ENCODE measurements at regions not wholly inside any gene's neighbourhood (a gene's known extent, or its start where the extent isn't known, plus 50 kb on each side); places are given as distances from the start of the nearest gene placed in this dataset.

DNA sequence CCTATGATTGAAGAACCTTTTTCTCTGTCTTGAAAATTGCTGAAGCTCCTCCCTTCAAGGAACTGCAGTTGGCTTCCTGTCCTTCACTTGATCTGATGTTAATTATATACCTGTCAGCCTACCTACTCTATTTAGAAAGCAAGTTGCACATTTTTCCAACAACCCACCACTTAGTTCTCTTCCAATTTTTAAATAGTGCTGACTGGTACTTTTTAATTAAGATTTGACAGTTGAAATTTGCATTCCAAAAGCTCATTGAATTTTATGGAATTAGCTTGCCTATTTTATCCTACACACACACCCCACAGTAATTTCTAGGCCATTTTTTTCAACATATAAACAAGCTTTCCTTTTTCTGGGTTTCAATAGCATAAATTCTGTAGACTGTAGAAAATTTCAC, 820.3 kb upstream of the FAT3 start:
- no peak overlapping the region for H3K9ac ChIP-seq (ENCODE audit: low read depth, low read length)
- no peaks in the 10 kb centered on the region for H3K36me3 ChIP-seq (ENCODE audit: insufficient read depth, low read length)
- H3K4me1 ChIP-seq (ENCODE audit: insufficient read depth, low read length), result no peaks in the 10 kb centered on the region
- H3K9me3 ChIP-seq (ENCODE audit: control insufficient read depth, insufficient read depth, low read length), result no peaks in the 10 kb centered on the region

DNA sequence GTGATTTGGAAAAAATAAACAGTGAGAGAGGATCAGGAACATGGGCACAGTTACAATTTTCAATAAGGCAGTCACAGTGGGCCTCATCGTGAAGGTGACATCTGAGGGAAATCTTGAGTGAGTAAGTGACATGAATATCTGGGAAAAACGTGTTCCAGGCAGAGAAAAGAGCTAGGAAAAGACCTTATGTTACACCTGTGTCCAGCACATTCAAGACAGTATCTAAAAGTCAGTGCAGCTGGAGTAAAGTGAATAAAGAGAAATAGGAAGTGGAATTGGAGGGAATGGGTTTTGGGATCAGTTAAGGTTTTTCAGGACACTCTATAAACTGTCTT, 827.5 kb upstream of the FAT3 start:
- H3K9me3 ChIP-seq (ENCODE audit: control insufficient read depth, insufficient read depth, low read length), result no peaks in the 10 kb centered on the region
- H3K4me1 ChIP-seq (ENCODE audit: insufficient read depth, low read length), result no peaks in the 10 kb centered on the region
- no peaks in the 10 kb centered on the region for H3K36me3 ChIP-seq (ENCODE audit: insufficient read depth, low read length)
- H3K9ac ChIP-seq (ENCODE audit: low read depth, low read length), result no peak overlapping the region

DNA sequence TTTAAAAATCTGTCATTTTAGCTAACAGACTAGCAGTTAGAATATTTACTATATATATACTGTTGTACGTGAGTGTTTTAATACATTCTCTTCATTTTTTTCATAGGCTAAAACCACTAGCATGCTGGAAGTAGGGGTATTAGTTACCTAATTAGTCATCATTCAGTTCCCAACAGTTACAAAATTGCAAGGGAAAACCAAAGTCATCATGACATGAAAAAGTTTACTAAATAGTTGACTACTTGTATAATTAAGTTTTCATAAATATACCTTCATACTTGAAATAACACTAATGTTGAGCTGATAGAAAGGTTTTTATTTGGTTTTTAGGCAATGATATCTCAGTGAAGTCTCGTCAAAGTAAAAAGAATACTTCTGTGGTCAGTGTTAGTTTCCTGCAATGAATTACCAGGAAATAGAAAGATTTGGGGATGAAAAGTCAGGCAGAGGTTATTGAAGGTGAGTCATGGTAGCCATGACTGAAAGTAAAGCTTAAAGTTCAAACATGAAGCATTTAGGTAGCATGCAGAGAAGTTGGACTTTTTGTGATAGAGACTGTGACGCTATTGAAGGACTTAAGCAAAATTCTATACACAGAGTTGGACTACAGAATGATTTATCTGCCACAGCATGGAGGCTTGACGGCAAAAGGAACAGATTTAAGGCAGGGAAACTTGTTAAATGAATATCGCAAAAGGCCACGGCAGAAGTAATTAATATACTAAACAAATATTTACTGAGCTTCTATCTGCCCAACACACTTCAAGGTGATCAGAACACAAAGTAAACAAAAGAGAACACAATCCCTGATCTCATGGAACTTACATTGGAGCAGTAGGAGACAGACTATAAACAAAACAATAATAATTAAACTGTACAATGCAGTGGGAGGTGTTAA, 828.1 kb upstream of the FAT3 start:
- no peaks in the 10 kb centered on the region for H3K9me3 ChIP-seq (ENCODE audit: control insufficient read depth, insufficient read depth, low read length)
- no peaks in the 10 kb centered on the region for H3K36me3 ChIP-seq (ENCODE audit: insufficient read depth, low read length)
- H3K4me1 ChIP-seq (ENCODE audit: insufficient read depth, low read length), result no peaks in the 10 kb centered on the region
- H3K9ac ChIP-seq (ENCODE audit: low read depth, low read length), result no peak overlapping the region

DNA sequence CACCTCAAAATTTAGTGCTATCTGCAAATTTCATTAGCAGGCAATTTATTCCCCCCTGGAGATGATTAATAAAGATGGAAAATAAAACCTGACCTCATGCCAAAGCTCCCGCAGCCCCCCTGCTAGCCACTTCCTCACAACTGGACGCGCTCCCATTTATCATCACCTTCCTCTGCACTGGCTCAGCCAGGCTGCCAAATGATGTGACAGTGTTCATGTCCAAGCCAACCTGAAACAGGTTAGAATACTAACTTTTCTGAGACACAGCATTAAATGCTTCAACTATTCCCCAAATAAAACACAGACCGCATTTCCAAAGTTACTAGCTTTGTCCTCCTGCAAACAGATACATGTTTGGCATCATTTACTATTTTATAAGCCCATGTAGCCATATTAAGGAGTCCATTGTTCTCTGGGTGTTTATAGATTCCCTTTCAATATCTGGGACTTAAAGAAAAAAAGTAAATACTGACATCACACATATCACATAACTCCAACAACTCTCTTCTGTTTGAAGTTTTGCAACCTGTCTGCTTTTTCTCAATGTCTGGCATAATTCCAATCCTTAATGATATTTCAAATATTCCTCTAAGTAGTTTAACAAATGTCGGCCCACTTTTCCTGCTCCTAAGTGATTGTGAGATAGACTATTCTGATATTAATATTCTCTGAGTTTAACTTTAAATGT, 829.7 kb upstream of the FAT3 start:
- H3K9me3 ChIP-seq (ENCODE audit: control insufficient read depth, insufficient read depth, low read length), result no peaks in the 10 kb centered on the region
- H3K36me3 ChIP-seq (ENCODE audit: insufficient read depth, low read length), result no peaks in the 10 kb centered on the region
- H3K4me1 ChIP-seq (ENCODE audit: insufficient read depth, low read length), result no peaks in the 10 kb centered on the region
- no peak overlapping the region for H3K9ac ChIP-seq (ENCODE audit: low read depth, low read length)

DNA sequence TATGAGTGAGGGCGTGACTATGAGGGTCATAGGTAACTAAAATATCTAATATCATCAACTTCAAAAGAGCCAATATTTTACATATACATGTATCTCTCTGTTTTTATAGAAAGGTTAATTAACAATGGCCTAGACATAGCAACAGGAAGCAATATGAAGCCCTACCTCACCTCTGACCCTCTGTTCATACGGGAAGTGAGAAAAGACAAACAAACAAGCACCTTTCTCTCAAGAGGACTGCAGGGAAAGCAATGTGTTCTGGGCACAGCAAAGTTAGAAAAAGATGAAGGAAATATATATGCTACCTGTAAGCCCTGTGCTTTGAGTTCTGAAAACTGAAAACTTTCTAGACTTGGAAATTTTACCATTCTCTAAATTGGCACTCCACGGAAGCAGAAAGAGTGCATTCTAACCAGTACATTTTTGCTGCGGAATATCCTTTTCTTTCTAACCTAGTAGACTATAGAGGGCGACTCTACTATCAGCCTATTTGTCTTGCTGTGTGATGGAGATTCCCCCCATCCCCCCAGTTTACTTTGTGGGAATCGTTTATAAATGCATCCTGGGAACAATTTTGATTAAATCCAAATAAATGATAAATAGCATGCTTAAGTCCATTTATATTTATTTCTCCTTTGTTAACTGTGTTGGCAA, 830.4 kb upstream of the FAT3 start:
- Histone ChIP-seq H3K36me3 (ENCODE audit: insufficient read depth, low read length) (no peaks in the 10 kb centered on the region), H3K9me3 (ENCODE audit: control insufficient read depth, insufficient read depth, low read length) (no peaks in the 10 kb centered on the region)

DNA sequence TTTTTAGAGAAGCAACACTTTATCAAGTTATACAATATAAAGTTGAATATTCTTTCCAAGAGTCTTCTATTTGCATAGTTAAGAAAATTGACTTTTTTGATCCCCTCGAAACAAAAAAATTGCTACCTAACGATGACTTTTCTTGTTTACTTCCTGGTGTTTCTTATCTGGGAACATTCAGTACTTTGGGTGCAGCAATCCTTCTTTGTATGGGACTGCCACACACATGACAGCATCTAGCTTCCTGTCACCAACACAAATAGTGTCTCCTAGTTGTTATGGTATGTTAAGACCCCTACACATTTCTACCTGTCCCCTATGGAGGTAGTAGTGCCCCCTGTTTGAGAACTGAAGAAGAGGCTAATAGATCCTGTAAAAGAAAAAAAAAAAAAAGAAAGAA, 841.7 kb upstream of the FAT3 start:
- Histone ChIP-seq H3K36me3 (ENCODE audit: insufficient read depth, low read length) (no peaks in the 10 kb centered on the region), H3K4me1 (ENCODE audit: insufficient read depth, low read length) (no peaks in the 10 kb centered on the region; the same call in 1 of the 2 replicates), H3K9ac (ENCODE audit: low read depth, low read length) (no peak overlapping the region), H3K9me3 (ENCODE audit: control insufficient read depth, insufficient read depth, low read length) (no peaks in the 10 kb centered on the region)

More for the DNA sequence above, 830.4 kb upstream of the FAT3 start:
- Histone ChIP-seq H3K4me1 (ENCODE audit: insufficient read depth, low read length) (no peaks in the 10 kb centered on the region), H3K9ac (ENCODE audit: low read depth, low read length) (no peak overlapping the region)

DNA sequence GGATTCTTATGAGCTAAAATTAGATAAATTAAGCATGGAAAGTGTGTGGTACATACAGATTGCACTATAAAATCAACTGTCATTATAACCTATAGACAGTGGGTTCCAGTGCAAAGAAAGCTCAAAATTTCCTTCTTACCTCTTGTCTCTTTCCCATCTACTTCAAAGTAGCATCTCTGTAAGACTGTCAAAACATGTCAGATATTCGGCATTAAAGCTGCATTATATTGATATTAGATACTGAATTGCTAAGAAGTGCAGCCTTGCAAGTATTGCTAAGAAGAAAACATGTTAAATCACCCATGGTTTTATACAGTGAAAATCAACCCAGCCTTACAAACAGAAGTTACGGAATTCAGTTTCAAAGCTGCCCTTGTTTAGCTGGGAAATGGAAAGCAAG, 849.8 kb upstream of the FAT3 start:
- H3K4me1 ChIP-seq (ENCODE audit: insufficient read depth, low read length), result no peaks in the 10 kb centered on the region
- no peaks in the 10 kb centered on the region for H3K9me3 ChIP-seq (ENCODE audit: control insufficient read depth, insufficient read depth, low read length)
- no peaks in the 10 kb centered on the region for H3K36me3 ChIP-seq (ENCODE audit: insufficient read depth, low read length)
- H3K9ac ChIP-seq (ENCODE audit: low read depth, low read length), result no peak overlapping the region

DNA sequence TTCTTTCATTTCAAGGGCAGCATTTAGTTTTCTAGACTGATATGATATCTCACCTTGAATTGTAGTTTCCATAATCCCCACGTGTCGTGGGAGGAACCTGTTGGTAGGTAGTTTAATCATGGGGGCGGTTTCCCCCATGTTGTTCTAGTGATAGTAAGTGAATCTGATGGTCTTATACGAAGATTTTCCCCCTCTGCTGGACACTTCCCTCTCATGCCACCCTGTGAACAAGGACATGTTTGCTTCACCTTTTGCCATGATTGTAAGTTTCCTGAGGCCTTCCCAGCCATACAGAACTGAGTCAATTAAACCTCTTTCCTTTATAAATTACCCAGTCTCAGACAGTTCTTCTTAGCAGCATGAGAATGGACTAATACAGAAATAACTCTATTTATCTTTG, 851.1 kb upstream of the FAT3 start:
- no peaks in the 10 kb centered on the region for H3K9me3 ChIP-seq (ENCODE audit: control insufficient read depth, insufficient read depth, low read length)
- no peaks in the 10 kb centered on the region for H3K36me3 ChIP-seq (ENCODE audit: insufficient read depth, low read length)
- no peaks in the 10 kb centered on the region for H3K4me1 ChIP-seq (ENCODE audit: insufficient read depth, low read length)
- no peak overlapping the region for H3K9ac ChIP-seq (ENCODE audit: low read depth, low read length)

DNA sequence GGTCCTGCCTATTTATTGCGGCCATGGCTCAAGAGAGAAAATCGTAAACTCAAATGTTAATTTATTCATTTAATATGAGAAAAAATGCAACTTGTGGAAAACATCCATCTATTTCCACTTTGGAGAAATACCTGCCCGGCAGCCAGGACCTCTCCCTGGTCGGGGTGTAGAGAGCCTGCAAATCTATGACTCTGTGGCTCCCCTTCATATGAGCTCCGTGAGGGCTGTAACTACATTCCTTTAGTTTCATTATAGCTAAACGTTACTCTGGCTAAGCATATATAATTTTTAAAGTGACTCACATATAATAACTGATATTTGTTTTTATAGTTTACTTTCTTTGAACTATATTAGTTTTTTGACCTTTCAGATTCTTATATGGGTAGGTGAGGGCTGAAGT, 857.8 kb upstream of the FAT3 start:
- H3K4me1 ChIP-seq (ENCODE audit: insufficient read depth, low read length), result no peaks in the 10 kb centered on the region
- H3K9ac ChIP-seq (ENCODE audit: low read depth, low read length), result no peak overlapping the region
- H3K36me3 ChIP-seq (ENCODE audit: insufficient read depth, low read length), result no peaks in the 10 kb centered on the region
- H3K9me3 ChIP-seq (ENCODE audit: control insufficient read depth, insufficient read depth, low read length), result no peaks in the 10 kb centered on the region

DNA sequence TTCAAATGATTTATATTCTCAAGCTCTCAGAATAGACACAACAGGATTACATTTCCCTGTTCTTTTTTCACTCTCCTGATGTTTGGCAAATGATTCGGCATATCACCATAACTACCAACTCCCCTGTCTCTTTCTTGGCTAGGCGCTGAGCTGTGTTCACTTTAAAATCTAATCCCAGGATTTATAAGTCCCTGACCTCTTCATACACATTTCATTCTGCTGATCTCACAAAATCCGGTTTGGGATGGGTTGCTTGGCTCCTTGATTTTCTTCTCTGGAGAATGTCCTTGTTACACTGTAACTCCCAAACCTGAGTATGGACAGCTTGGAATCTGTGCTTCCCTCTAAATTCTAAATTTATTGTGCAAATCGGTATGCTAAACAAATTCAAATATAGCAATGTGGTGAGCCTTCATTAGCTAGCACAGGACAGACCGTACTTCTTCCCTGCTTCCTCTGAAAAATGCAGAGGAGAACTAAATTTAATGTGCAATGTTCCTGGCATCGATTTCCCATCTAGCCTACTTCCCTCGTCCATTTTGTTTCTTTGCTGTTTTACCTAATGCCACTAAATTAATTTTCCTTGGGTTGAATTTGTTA, 858.5 kb upstream of the FAT3 start:
- H3K9ac ChIP-seq (ENCODE audit: low read depth, low read length), result no peak overlapping the region
- no peaks in the 10 kb centered on the region for H3K4me1 ChIP-seq (ENCODE audit: insufficient read depth, low read length)
- H3K36me3 ChIP-seq (ENCODE audit: insufficient read depth, low read length), result no peaks in the 10 kb centered on the region
- H3K9me3 ChIP-seq (ENCODE audit: control insufficient read depth, insufficient read depth, low read length), result no peaks in the 10 kb centered on the region

DNA sequence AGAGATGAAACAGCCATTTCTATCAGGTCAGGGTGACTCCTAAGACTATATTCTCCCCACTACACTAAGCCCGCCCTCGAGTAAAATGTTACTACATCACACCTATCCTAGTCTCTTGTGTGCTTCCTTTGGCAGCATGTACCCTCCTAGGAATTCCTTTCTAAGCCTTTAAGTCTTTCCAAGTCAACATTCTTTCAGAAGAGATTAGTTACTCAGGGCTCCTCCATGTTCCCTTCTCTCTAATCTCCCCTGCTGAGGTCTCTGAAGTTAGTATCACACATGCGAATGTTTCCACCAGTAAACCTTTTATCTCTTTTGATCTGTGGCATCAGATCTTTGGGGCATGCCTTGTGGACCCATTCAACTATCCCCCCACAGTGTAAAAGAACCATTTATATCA, 873.7 kb upstream of the FAT3 start:
- Histone ChIP-seq H3K9ac (ENCODE audit: low read depth, low read length) (no peak overlapping the region), H3K4me1 (ENCODE audit: insufficient read depth, low read length) (no peaks in the 10 kb centered on the region), H3K36me3 (ENCODE audit: insufficient read depth, low read length) (no peaks in the 10 kb centered on the region), H3K9me3 (ENCODE audit: control insufficient read depth, insufficient read depth, low read length) (no peaks in the 10 kb centered on the region)

DNA sequence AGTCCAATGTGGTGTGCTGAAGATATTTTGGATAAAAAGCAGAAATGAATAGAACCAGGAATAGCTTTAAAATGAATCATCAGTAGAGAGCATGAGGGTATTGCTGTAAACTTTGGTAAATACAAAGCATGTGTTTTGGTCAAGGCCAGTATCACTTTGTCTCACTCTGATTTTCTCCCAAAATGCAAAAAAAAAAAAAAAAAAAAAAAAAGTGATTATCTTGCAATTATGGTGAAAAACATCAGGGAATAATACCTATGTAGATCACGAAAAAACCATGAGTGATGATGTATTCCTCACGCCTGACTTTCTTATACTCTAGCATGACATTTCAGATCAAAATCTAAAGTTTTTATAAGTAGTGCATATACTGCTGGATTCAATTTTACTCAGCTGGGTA, 897.9 kb upstream of the FAT3 start:
- no peaks in the 10 kb centered on the region for H3K4me1 ChIP-seq (ENCODE audit: insufficient read depth, low read length)
- H3K36me3 ChIP-seq (ENCODE audit: insufficient read depth, low read length), result no peaks in the 10 kb centered on the region
- no peak overlapping the region for H3K9ac ChIP-seq (ENCODE audit: low read depth, low read length)
- H3K9me3 ChIP-seq (ENCODE audit: control insufficient read depth, insufficient read depth, low read length), result no peaks in the 10 kb centered on the region

DNA sequence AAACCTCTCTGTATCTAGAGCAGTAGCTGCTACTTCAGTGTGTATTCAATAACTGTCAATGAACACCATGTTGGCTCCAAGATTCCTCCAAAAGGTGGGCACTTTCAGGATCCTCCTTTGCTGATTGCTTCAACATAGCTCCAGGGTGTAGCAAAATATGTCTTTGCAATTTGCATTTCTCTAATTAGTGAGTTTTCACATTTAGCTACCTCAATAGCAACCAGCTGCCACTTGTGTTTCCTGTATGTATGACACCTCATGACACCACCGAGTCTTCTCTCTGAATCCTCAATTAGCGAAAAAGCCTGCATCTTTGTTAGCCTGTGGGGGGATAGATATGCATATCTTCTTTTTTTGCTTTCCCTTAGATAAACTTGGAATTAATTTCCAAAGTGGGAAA, 898.3 kb upstream of the FAT3 start:
- Histone ChIP-seq H3K4me1 (ENCODE audit: insufficient read depth, low read length) (no peaks in the 10 kb centered on the region), H3K36me3 (ENCODE audit: insufficient read depth, low read length) (no peaks in the 10 kb centered on the region), H3K9ac (ENCODE audit: low read depth, low read length) (no peak overlapping the region), H3K9me3 (ENCODE audit: control insufficient read depth, insufficient read depth, low read length) (no peaks in the 10 kb centered on the region)

DNA sequence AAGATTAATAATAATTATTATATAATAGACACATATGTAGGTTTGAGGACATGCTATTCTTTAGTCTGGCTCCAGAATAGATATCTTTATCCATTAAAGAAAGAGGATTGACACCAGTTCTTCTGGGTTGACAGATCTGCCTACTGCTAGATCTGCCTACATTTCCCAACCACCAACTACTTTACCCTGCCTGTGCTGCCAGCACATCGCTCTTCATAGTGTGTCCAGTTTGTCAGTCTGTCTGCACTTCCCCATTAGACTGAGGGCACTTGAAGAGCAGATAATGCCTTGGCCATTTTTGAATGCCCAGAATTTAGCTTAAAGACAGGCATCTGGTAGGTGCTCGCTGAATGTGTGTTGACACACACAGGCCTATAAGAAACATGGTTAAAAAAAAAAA, 910.1 kb upstream of the FAT3 start:
- no peak overlapping the region for H3K9ac ChIP-seq (ENCODE audit: low read depth, low read length)
- H3K9me3 ChIP-seq (ENCODE audit: control insufficient read depth, insufficient read depth, low read length), result no peaks in the 10 kb centered on the region
- no peaks in the 10 kb centered on the region for H3K4me1 ChIP-seq (ENCODE audit: insufficient read depth, low read length)
- H3K36me3 ChIP-seq (ENCODE audit: insufficient read depth, low read length), result no peaks in the 10 kb centered on the region

All from ES-I3 (cell line).